Suprapubic skin (tissue), 4 donors: ENCODE measurements at regions not wholly inside any gene's neighbourhood (a gene's known extent, or its start where the extent isn't known, plus 50 kb on each side); places are given as distances from the start of the nearest gene placed in this dataset.

Source experiments
- DNase-seq, 2 donors: peaks; one replicate each; pipeline ENCODE4 v3.0.0-alpha.2; 2019; ENCODE audit warnings: low spot score in 2 of 2
- H3K27ac ChIP-seq: fragments of 200-600 bp; sonication (generic); one replicate; pipeline ENCODE4 v1.5.1; 2019
- H3K27me3 ChIP-seq: fragments of 200-600 bp; sonication (generic); one replicate; pipeline ENCODE4 v1.5.1; 2019
- H3K36me3 ChIP-seq: fragments of 200-600 bp; sonication (generic); one replicate; pipeline ENCODE4 v1.5.1; 2019
- H3K4me1 ChIP-seq: fragments of 200-600 bp; sonication (generic); one replicate; pipeline ENCODE4 v1.5.1; 2019
- H3K4me3 ChIP-seq: fragments of 200-600 bp; sonication (generic); one replicate; pipeline ENCODE4 v1.5.1; 2019; ENCODE audit warnings: mild to moderate bottlenecking
- H3K9me3 ChIP-seq: fragments of 200-600 bp; sonication (generic); one replicate; pipeline ENCODE4 v1.5.1; 2019
- EP300 ChIP-seq: sonication (generic); formaldehyde crosslinking; IDR thresholded peaks from one replicate; pipeline ENCODE4 v1.6.1; 2017; ENCODE audit warnings: antibody characterized with exemption
- POLR2A ChIP-seq, 2 donors: fragments of 450-650 bp; IDR thresholded peaks; one replicate each; pipeline ENCODE4 v1.6.1; 2017; ENCODE audit warnings: antibody characterized with exemption in 2 of 2, mild to moderate bottlenecking in 2 of 2, moderate library complexity in 2 of 2
- POLR2AphosphoS5 ChIP-seq, 3 donors: sonication (generic); formaldehyde crosslinking; IDR thresholded peaks; one replicate each; pipeline ENCODE4 v1.6.1; 2017; ENCODE audit warnings: antibody characterized with exemption in 3 of 3
- WGBS: methylation state at CpG from one replicate; pipeline ENCODE4 v1.1.5; 2018; 5-methylcytosine and 5-hydroxymethylcytosine counted together
- TF ChIP-seq, protein P1 (sequence below), 2 donors: fragments of 200-600 bp in 1 of 2; fragments of 450-650 bp in 1 of 2; sonication (generic) in 1 of 2; IDR thresholded peaks; one replicate each; pipeline ENCODE4 v1.5.1; 2016 to 2019; ENCODE audit warnings: antibody characterized with exemption in 2 of 2, mild to moderate bottlenecking in 1 of 2, moderate library complexity in 1 of 2

- WGBS = 81% methylated on average over 3 of the region's 3 CpGs
- H3K4me1 ChIP-seq = peaks cover 18% of the 10 kb centered on the region
- no peaks in the 10 kb centered on the region for H3K9me3 ChIP-seq
- TF ChIP-seq POLR2A (IDR thresholded peaks at IDR 0.05) = no peak
- TF ChIP-seq EP300 = no peak
- TF ChIP-seq, protein P1, sequence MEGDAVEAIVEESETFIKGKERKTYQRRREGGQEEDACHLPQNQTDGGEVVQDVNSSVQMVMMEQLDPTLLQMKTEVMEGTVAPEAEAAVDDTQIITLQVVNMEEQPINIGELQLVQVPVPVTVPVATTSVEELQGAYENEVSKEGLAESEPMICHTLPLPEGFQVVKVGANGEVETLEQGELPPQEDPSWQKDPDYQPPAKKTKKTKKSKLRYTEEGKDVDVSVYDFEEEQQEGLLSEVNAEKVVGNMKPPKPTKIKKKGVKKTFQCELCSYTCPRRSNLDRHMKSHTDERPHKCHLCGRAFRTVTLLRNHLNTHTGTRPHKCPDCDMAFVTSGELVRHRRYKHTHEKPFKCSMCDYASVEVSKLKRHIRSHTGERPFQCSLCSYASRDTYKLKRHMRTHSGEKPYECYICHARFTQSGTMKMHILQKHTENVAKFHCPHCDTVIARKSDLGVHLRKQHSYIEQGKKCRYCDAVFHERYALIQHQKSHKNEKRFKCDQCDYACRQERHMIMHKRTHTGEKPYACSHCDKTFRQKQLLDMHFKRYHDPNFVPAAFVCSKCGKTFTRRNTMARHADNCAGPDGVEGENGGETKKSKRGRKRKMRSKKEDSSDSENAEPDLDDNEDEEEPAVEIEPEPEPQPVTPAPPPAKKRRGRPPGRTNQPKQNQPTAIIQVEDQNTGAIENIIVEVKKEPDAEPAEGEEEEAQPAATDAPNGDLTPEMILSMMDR (IDR thresholded peaks at IDR 0.05) = no peak
- TF ChIP-seq POLR2AphosphoS5 (IDR thresholded peaks at IDR 0.05) = no peak
- no peak for DNase-seq
- H3K27me3 ChIP-seq = no peaks in the 10 kb centered on the region
- H3K27ac ChIP-seq = no peak overlapping the region
- H3K36me3 ChIP-seq = no peaks in the 10 kb centered on the region
- no peak overlapping the region for H3K4me3 ChIP-seq
Measured at GRCh38 chr18:49648811-49649210, 87.0 kb downstream of the LIPG start.
